HFF-Myc (cell line): ENCODE measurements at regions not wholly inside any gene's neighbourhood (a gene's known extent, or its start where the extent isn't known, plus 50 kb on each side); places are given as distances from the start of the nearest gene placed in this dataset.
A peak's percentile ranks its signal among the peaks of the same experiment; 100 is the strongest.
"Not testable (repeated sequence)": the region's sequence is repeated elsewhere in the genome, so short reads cannot be mapped to it uniquely, and the experiment has no call there.

Source experiments
- DNase-seq: peaks from one replicate; pipeline ENCODE4 v3.0.0-alpha.2; 2011; ENCODE audit warnings: low read depth; ENCODE audit errors: extremely low read depth
- H3K4me3 ChIP-seq: replicated peaks from 2 replicates; pipeline ENCODE4 v1.5.1; 2011; ENCODE audit warnings: low read depth, mild to moderate bottlenecking, control low read depth, low read length
- CTCF ChIP-seq: IDR thresholded peaks from 2 replicates; pipeline ENCODE4 v1.5.1; 2012; ENCODE audit warnings: mild to moderate bottlenecking, low read depth, low read length, control low read depth; ENCODE audit errors: missing control alignments

- DNase-seq = no peak
- H3K4me3 ChIP-seq = no peak overlapping the region
- TF ChIP-seq CTCF = no peak
Observed at GRCh38 chr1:181179279-181179986, 90.9 kb downstream of the IER5 start.

- no peak for TF ChIP-seq CTCF
- DNase-seq = peak; percentile 61
- no peak overlapping the region for H3K4me3 ChIP-seq
Observed at GRCh38 chr1:181179987-181180365, 91.5 kb downstream of the IER5 start.

GRCh38 chr1:181180407-181181031 is 92.0 kb downstream of the IER5 start:
- TF ChIP-seq CTCF = no peak
- DNase-seq = no peak
- no peak overlapping the region for H3K4me3 ChIP-seq

GRCh38 chr1:181181792-181182585 is 93.5 kb downstream of the IER5 start:
- no peak for TF ChIP-seq CTCF
- no peak overlapping the region for H3K4me3 ChIP-seq
- DNase-seq = no peak

GRCh38 chr1:181184621-181185020 is 96.1 kb downstream of the IER5 start:
- no peak overlapping the region for H3K4me3 ChIP-seq
- DNase-seq = no peak
- TF ChIP-seq CTCF = no peak

- no peak overlapping the region for H3K4me3 ChIP-seq
- no peak for DNase-seq
- no peak for TF ChIP-seq CTCF
Observed at GRCh38 chr1:181185461-181185860, 97.0 kb downstream of the IER5 start.

- DNase-seq, H3K4me3 ChIP-seq: not testable (repeated sequence)
Observed at GRCh38 chr1:181186133-181186532, 97.6 kb downstream of the IER5 start.
